Smooth muscle cell (in vitro differentiated cells): ENCODE measurements at regions not wholly inside any gene's neighbourhood (a gene's known extent, or its start where the extent isn't known, plus 50 kb on each side); places are given as distances from the start of the nearest gene placed in this dataset.

Experiments
- DNase-seq: peaks from one replicate; lab custom pipeline; 2025; ENCODE audit not compliant: unreplicated experiment; lab: John Stamatoyannopoulos, UW
- H2AFZ ChIP-seq: fragments of 200-600 bp; sonication (generic); 2 replicates; pipeline ENCODE4 v1.6.0; 2016; ENCODE audit warnings: antibody characterized with exemption, low read depth, mild to moderate bottlenecking
- H3F3A ChIP-seq: fragments of 200-600 bp; sonication (generic); 2 replicates; pipeline ENCODE4 v1.6.0; 2017; ENCODE audit warnings: antibody characterized with exemption, low read depth
- H3K27ac ChIP-seq: fragments of 200-600 bp; sonication (generic); 2 replicates; pipeline ENCODE4 v1.5.1; 2016; ENCODE audit warnings: low read depth, mild to moderate bottlenecking
- H3K27me3 ChIP-seq: fragments of 200-600 bp; sonication (generic); 2 replicates; pipeline ENCODE4 v1.6.1; 2016; ENCODE audit warnings: low read depth, mild to moderate bottlenecking
- H3K36me3 ChIP-seq: fragments of 200-600 bp; sonication (generic); 2 replicates; pipeline ENCODE4 v1.5.1; 2016; ENCODE audit warnings: low read depth
- H3K4me1 ChIP-seq: fragments of 200-600 bp; sonication (generic); 2 replicates; pipeline ENCODE4 v1.5.1; 2016; ENCODE audit warnings: low read depth
- H3K4me2 ChIP-seq: fragments of 200-600 bp; sonication (generic); 2 replicates; pipeline ENCODE4 v1.6.0; 2016; ENCODE audit warnings: mild to moderate bottlenecking
- H3K4me3 ChIP-seq: fragments of 200-600 bp; sonication (generic); 2 replicates; pipeline ENCODE4 v1.5.1; 2016; ENCODE audit warnings: mild to moderate bottlenecking
- H3K79me2 ChIP-seq: fragments of 200-600 bp; sonication (generic); 2 replicates; pipeline ENCODE4 v1.6.0; 2016; ENCODE audit warnings: low read depth, mild to moderate bottlenecking
- H3K9ac ChIP-seq: fragments of 200-600 bp; sonication (generic); 2 replicates; pipeline ENCODE4 v1.6.0; 2016; ENCODE audit warnings: low read depth
- H3K9me3 ChIP-seq: fragments of 200-600 bp; sonication (generic); replicated peaks from 2 replicates; pipeline ENCODE4 v1.5.1; 2016; ENCODE audit warnings: low read depth
- H4K20me1 ChIP-seq: fragments of 200-600 bp; sonication (generic); 2 replicates; pipeline ENCODE4 v1.6.0; 2016; ENCODE audit warnings: low read depth
- CTCF ChIP-seq: fragments of 200-600 bp; sonication (generic); IDR thresholded peaks from 2 replicates; pipeline ENCODE4 v1.5.1; 2017; ENCODE audit warnings: borderline replicate concordance, mild to moderate bottlenecking, antibody characterized with exemption; ENCODE audit not compliant: insufficient read depth, poor library complexity, severe bottlenecking
- WGBS: methylation state at CpG from one replicate; pipeline ENCODE4 v1.1.7; 2016; ENCODE audit warnings: low lambda C conversion rate; 5-methylcytosine and 5-hydroxymethylcytosine counted together

DNA sequence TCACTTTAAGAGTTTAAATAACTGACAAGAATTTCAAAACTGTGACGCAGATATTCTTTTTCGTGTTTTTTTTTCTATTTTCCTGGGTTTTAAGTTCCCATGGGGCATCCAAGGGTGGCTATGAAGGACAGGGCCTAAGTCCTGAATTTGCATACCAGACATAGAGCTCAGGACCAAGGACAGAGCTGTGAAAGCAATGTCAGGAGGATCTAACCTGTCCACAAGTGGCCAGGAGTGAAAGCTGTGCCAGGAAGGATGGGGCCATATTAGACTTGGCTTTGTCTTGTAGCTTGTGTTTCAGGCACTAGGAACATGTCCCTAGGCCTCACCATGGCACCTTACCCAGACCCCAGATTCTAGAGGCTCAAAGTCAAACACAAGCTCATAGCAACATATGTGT, 289.4 kb upstream of the MIR17HG start:
- no peak overlapping the region for H2AFZ ChIP-seq
- no peaks in the 10 kb centered on the region for H4K20me1 ChIP-seq
- 70% methylated on average over 2 of the region's 2 CpGs for WGBS

GRCh38 chr13:91058919-91059318, 288.6 kb upstream of the MIR17HG start:
- Histone ChIP-seq H3K36me3 (no peaks in the 10 kb centered on the region), H3K9ac (no peak overlapping the region), H3K27me3 (no peaks in the 10 kb centered on the region), H3K27ac (no peak overlapping the region), H3K4me1 (no peaks in the 10 kb centered on the region), H3K9me3 (no peaks in the 10 kb centered on the region), H2AFZ (no peak overlapping the region), H3K4me3 (no peak overlapping the region), H3F3A (no peaks in the 10 kb centered on the region), H3K4me2 (no peak overlapping the region), H3K79me2 (no peaks in the 10 kb centered on the region), H4K20me1 (no peaks in the 10 kb centered on the region)
- TF ChIP-seq CTCF = no peak
- no peak for DNase-seq

More for the DNA sequence above, 289.4 kb upstream of the MIR17HG start:
- H3K4me2 ChIP-seq = no peak overlapping the region
- H3K9ac ChIP-seq = no peak overlapping the region
- H3K36me3 ChIP-seq = no peaks in the 10 kb centered on the region
- no peaks in the 10 kb centered on the region for H3K79me2 ChIP-seq
- H3K9me3 ChIP-seq = no peaks in the 10 kb centered on the region
- no peaks in the 10 kb centered on the region for H3K27me3 ChIP-seq
- H3F3A ChIP-seq = no peaks in the 10 kb centered on the region
- H3K4me3 ChIP-seq = no peak overlapping the region
- no peak for DNase-seq
- no peaks in the 10 kb centered on the region for H3K4me1 ChIP-seq
- TF ChIP-seq CTCF = no peak
- no peak overlapping the region for H3K27ac ChIP-seq

GRCh38 chr13:91066745-91067144, 280.7 kb upstream of the MIR17HG start:
- no peaks in the 10 kb centered on the region for H3K79me2 ChIP-seq
- no peak for DNase-seq
- no peaks in the 10 kb centered on the region for H3F3A ChIP-seq
- no peak overlapping the region for H2AFZ ChIP-seq
- H4K20me1 ChIP-seq = no peaks in the 10 kb centered on the region
- no peaks in the 10 kb centered on the region for H3K36me3 ChIP-seq
- TF ChIP-seq CTCF = no peak
- no peak overlapping the region for H3K27ac ChIP-seq
- no peaks in the 10 kb centered on the region for H3K9me3 ChIP-seq
- H3K27me3 ChIP-seq = no peaks in the 10 kb centered on the region
- H3K9ac ChIP-seq = no peak overlapping the region
- H3K4me2 ChIP-seq = no peak overlapping the region
- H3K4me3 ChIP-seq = no peak overlapping the region
- no peaks in the 10 kb centered on the region for H3K4me1 ChIP-seq
- WGBS = 84% methylated on average over 4 of the region's 4 CpGs

DNA sequence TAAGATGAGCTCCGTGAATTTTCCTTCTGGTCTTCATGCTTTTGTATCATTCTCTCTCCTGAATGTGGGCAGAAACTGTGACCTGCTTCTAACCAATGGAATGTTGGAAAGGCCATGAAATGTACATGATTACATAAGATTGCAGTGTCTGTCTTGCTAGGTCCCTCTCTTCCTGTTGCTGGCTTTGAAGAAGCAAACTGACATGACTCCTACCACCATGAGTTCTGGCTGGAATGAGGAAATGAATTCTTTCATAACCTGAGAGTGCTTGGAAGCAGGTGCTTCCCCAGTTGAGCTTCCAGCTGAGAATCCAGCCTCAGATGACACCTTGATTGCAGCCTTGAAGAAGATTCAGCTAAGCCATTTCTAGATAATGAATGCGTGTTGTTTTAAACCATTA, 275.0 kb upstream of the MIR17HG start:
- H3K36me3 ChIP-seq = no peaks in the 10 kb centered on the region
- H3K4me3 ChIP-seq = no peak overlapping the region
- no peak overlapping the region for H3K9ac ChIP-seq
- no peak for DNase-seq
- H3K79me2 ChIP-seq = no peaks in the 10 kb centered on the region
- H3F3A ChIP-seq = no peaks in the 10 kb centered on the region
- H3K27me3 ChIP-seq = no peaks in the 10 kb centered on the region
- H4K20me1 ChIP-seq = no peaks in the 10 kb centered on the region
- H3K4me2 ChIP-seq = no peak overlapping the region
- H3K4me1 ChIP-seq = no peaks in the 10 kb centered on the region
- TF ChIP-seq CTCF = no peak
- no peak overlapping the region for H2AFZ ChIP-seq
- H3K27ac ChIP-seq = no peak overlapping the region
- H3K9me3 ChIP-seq = no peaks in the 10 kb centered on the region
- 89% methylated on average over 2 of the region's 2 CpGs for WGBS
